Hindlimb muscle (tissue), 1 donor: ENCODE measurements at regions not wholly inside any gene's neighbourhood (a gene's known extent, or its start where the extent isn't known, plus 50 kb on each side); places are given as distances from the start of the nearest gene placed in this dataset.

Experiments used
- DNase-seq: peaks from one replicate; pipeline ENCODE4 v3.0.0-alpha.2; 2013

GRCh38 chr2:222797871-222798270, 63.0 kb upstream of the ACSL3 start:
- DNase-seq = no peak

DNA sequence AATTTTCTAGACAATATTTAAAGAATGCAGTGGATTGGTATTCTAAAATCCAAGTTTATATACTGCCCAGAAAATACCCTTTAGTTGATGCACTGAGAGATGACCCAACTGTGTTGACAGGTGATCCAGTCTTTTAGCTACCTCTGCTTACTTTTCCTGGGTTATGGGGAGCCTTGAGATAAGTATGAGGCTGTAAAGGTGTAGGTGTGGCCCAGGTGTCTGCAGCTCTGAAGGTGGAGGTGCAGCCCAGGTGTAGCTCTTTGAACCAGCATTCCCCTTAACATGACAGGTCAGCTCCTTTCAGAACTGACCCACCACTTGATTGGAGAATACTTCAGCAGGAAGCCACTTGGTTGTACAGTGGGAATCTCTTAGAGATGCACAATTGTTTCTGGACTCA, 62.3 kb upstream of the ACSL3 start:
- no peak for DNase-seq

DNA sequence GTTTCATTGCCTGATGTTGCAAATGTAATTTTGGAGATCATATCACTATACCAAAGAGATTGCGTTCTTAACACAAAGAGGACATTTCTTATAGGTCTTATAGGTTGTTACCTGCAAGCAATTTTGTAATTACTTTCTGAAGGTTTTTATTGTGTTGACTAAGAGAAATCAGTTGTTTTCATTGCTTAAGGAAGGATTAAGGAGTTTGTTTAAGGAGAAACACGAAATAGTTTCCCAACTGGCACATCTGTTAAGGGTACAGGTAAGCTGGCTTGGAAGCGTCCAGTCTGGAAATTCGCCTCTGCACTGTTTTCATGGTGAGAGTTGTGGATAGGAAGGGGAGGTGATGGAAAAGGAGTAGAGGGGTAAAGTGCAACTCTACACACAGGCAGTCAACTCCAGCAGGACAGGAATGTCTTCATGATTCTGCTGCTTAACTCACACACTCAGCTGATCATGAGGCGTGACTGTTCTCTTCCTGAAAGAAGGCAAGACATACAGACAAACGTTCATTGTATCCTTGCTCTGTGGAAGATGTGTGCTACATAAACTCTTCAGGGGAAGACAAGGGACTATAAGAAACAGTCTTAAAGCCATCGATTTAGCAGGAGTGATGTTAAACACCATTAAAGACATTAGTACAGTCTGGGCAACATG, 61.4 kb upstream of the ACSL3 start:
- DNase-seq = no peak

DNA sequence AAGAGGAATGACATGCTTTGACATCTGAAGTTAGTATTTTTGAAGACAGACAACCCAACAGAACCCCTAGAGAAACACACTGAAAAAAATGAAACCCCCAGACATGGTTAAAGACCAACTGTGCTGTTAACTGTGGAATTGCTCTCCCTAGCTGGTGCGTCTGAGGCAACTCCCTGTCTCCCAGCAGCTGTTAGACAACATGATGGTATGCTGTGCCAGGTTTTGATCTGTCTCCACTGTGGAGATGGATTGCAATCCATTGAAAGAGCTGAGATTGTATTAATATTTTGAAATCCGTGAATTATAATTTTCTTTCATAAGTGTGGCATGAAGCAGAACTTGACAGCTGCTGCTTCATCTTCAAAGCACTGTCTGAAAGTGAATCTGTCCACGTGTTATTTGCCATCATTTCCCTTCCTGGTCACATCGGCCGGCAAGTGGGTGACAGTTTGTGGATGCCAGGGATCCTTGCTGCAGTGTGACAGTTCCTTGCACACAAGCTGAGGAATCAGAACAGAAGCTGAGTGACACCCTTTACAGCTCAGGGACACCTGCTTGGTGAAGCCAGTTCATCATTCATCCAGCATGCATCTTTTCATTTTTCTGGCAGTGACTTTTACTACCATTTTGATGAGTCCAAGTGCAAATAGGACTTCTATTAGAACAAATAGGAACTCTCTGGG, 58.2 kb upstream of the ACSL3 start:
- DNase-seq = no peak

DNA sequence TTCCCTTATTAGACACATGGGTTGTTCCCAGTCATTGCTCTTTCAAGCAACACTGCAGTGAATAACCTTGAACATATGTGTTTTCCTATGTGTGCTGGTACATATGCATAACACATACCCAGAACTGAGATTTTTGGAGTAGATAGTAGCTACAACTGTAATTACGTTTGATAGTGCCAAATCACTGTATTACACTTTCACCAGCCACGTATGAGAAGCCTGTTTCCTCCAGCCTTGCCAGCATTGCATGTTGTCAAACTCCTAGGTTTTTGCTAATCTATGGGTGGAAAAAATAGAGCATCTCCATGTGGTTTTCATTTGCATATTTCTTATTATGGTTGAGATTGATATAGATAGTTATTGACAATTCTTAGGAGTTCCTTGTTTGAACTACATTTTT, 56.5 kb upstream of the ACSL3 start:
- DNase-seq = no peak

DNA sequence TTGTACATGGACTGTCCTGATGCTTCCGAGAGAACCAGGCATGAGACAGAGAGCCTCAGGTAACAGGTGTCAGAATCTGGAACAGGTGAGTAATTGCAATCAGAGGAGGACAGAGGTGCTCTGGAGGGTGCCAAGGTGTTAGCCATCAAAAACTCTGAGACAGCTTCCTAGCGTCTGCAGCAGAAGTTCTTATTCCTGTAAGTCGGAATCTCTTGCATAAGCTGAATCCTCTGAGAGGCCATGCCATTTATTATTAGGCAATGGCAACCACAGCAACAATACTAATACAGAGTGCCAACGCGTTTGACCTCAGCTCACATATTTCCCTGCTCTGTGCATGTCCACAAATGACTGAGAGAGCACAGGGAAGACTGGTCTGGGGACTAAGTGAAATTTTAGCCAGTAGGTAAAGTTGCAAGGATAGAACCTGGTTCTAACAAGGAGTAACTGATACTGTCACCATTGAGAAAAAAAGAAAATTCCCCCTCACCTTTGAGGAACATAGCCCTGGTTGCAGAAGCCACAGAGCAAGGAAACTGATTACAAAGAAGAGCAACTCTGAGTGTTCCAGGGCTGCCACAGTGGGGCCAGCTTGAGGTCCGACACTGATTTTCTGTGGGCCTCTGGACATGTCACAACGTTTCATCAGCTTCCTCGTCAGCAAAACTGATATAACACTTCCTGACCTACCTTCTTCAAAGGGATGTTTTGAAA, 55.1 kb upstream of the ACSL3 start:
- no peak for DNase-seq

- no peak for DNase-seq
These were observed 54.2 kb upstream of the ACSL3 start for GRCh38 chr2:222806526-222807137.

- DNase-seq = no peak
These were observed 53.4 kb upstream of the ACSL3 start for GRCh38 chr2:222807431-222807830.

- DNase-seq = no peak
These were observed 51.3 kb upstream of the ACSL3 start for GRCh38 chr2:222809582-222809981.

DNA sequence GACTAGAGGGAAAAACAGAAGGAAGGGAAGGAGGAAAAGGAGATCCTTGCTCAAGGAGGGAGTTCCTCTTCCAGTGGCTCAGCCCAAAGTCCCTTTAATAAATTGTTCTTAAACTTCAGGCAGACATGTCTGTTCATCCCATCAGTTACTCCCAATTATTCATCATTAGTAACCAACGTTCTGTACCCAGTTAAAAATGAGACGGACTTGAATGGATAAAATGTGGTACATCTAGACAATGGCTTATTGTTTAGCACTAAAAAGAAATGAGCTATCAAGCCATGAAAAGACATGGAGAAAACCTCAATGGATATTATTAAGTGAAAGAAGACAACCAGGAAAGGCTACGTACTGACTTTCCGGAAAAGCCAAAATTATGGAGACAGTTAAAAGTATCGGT, 50.8 kb upstream of the ACSL3 start:
- DNase-seq = no peak
